ENCODE measurements at regions not wholly inside any gene's neighbourhood (a gene's known extent, or its start where the extent isn't known, plus 50 kb on each side); places are given as distances from the start of the nearest gene placed in this dataset.
A peak's percentile ranks its signal among the peaks of the same experiment; 100 is the strongest.

DNA sequence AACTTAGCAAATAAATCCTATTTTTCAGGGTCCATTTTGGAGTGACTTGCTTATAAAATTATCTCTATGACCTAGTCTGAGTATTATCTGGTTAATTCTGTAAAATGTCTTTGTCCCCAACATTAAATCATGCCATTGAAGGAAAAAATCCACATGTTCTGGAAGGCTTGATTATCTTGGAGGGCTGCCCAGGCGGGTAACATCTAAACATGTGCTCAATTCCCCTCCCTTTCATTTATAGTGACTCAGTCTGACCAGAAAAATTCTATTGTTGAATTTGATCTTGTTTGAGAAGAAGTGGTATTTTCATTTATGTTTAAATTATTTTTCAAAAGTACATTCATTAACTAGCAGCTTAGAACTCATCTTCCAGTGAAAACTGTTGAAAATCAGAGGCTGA is 55.4 kb upstream of the SLC10A7 start:
- no peak for DNase-seq

DNA sequence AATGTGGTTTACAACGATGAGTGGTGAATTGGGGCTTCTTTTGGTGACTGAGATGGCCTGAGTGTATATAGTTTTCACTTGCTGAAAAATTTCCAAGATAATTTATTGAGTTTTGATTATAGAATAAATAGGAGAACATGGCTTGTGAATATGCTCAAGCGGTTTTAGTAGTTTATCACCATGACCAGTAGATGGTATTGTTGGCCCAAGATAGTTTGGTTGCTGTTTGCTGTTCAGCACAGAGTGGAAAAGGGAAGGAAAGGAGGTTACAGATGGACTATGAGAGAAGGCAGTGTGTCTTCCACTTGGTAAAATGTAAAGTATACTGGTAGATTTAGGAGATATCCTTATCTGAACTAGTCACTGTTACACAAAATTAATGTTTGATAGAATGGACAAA is 55.8 kb upstream of the POU4F2 start:
- no peak for DNase-seq

DNA sequence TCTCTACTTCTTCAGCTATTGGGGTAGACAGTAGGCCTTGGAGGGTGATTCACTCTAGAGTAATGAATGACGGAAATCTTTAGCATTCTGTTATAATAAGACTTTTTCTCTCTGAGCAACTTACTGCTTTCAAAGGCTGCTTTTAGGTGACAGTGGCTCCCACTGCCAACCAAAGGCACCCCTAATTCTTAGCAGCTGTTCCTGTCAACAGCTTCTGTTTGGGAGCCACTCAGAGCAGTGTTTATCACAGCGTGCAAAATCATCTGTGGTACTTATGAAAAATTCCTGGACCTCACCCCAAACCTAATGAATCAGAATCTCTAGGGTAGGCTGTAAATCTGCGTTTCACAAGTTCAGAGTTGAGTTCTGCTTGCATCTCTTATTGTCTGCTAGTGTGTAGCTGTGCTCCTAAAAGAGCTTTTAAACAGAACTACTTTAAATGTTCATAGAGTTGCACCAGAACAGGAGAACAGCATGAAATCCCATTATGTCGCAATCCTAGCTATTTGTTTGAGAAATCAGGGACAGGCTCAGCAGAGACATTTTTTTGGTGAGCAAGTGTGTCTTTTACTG is 52.8 kb upstream of the POU4F2 start:
- peak; percentile 19 to 38 for DNase-seq

Measured in right lung (tissue), 2 donors.